GM12878 (cell line): ENCODE measurements at regions not wholly inside any gene's neighbourhood (a gene's known extent, or its start where the extent isn't known, plus 50 kb on each side); places are given as distances from the start of the nearest gene placed in this dataset.

Source experiments
- CTCF ChIP-seq, 3 experiments: IDR thresholded peaks in 2 of 3; conservative IDR thresholded peaks in 1 of 3; 2 replicates each; pipeline ENCODE4 v1.5.1; 2011; ENCODE audit warnings: low read depth in 3 of 3, low read length in 3 of 3, mild to moderate bottlenecking in 3 of 3, control low read depth in 2 of 3, moderate library complexity in 2 of 3, inconsistent platforms in 1 of 3, mixed read lengths in 1 of 3; ENCODE audit not compliant: control insufficient read depth in 2 of 3, insufficient read depth in 1 of 3; ENCODE audit errors: extremely low read depth in 1 of 3
- EP300 ChIP-seq, 2 experiments: fragments of 150-350 bp in 1 of 2; IDR thresholded peaks; 2 replicates each; pipeline ENCODE4 v1.6.1; 2011 to 2012; ENCODE audit warnings: low read depth in 2 of 2, low read length in 2 of 2, borderline replicate concordance in 1 of 2, improper control_type of control experiment in 1 of 2, inconsistent platforms in 1 of 2; ENCODE audit not compliant: control insufficient read depth in 1 of 2
- EZH2 ChIP-seq: IDR thresholded peaks from 2 replicates; pipeline ENCODE4 v1.6.1; 2012; ENCODE audit warnings: low read depth, mild to moderate bottlenecking, control low read depth, inconsistent platforms, low read length, borderline replicate concordance; ENCODE audit not compliant: control insufficient read depth
- MXI1 ChIP-seq: fragments of 150-350 bp; IDR thresholded peaks from 2 replicates; pipeline ENCODE4 v1.6.1; 2011; ENCODE audit warnings: low read depth, mild to moderate bottlenecking, inconsistent platforms, low read length, improper control_type of control experiment
- PAX8 ChIP-seq: fragments of 450-650 bp; IDR thresholded peaks from 2 replicates; pipeline ENCODE4 v1.6.1; 2017; ENCODE audit warnings: mild to moderate bottlenecking, moderate library complexity
- POLR2A ChIP-seq: IDR thresholded peaks from 2 replicates; pipeline ENCODE4 v1.6.1; 2011; ENCODE audit warnings: low read depth, mild to moderate bottlenecking, low read length
- SMARCA5 ChIP-seq: fragments of 450-650 bp; IDR thresholded peaks from 2 replicates; pipeline ENCODE4 v1.6.1; 2017; ENCODE audit warnings: mild to moderate bottlenecking
- SMC3 ChIP-seq: IDR thresholded peaks from 2 replicates; pipeline ENCODE4 v1.6.1; 2011; ENCODE audit warnings: low read length, improper control_type of control experiment, borderline replicate concordance
- STAT1 ChIP-seq: fragments of 450-650 bp; conservative IDR thresholded peaks from 2 replicates; pipeline ENCODE4 v1.6.1; 2014; ENCODE audit warnings: antibody characterized with exemption, mild to moderate bottlenecking
- TF ChIP-seq, protein P1 (sequence below): IDR thresholded peaks from 2 replicates; pipeline ENCODE4 v1.6.1; 2012; ENCODE audit warnings: low read depth, low read length, improper control_type of control experiment
- TF ChIP-seq, protein P2 (sequence below): fragments of 450-650 bp; formaldehyde crosslinking; IDR thresholded peaks from 2 replicates; pipeline ENCODE4 v1.5.0; 2022; ENCODE audit warnings: mild to moderate bottlenecking, missing genetic modification characterization
- TF ChIP-seq, protein P3 (sequence below): fragments of 450-650 bp; IDR thresholded peaks from 2 replicates; pipeline ENCODE4 v1.6.1; 2017; ENCODE audit warnings: mild to moderate bottlenecking, moderate library complexity
- TF ChIP-seq, protein P4 (sequence below): IDR thresholded peaks from 2 replicates; pipeline ENCODE4 v1.6.1; 2012; ENCODE audit warnings: low read length, inconsistent platforms

- TF ChIP-seq POLR2A (no peak), CTCF (IDR thresholded peaks at IDR 0.05 in 2 of 3, conservative IDR thresholded peaks at IDR 0.05 in 1 of 3; ENCODE audit: control insufficient read depth in 2 of 3, extremely low read depth in 1 of 3, insufficient read depth in 1 of 3, low read depth in 3 of 3, low read length in 3 of 3) (no peak), EP300 (IDR thresholded peaks at IDR 0.05; ENCODE audit: borderline replicate concordance in 1 of 2, control insufficient read depth in 1 of 2, low read depth in 2 of 2, low read length in 2 of 2) (no peak), SMC3 (no peak), EZH2 (no peak), SMARCA5 (no peak), STAT1 (no peak), MXI1 (no peak), PAX8 (no peak)
- TF ChIP-seq, protein P1, sequence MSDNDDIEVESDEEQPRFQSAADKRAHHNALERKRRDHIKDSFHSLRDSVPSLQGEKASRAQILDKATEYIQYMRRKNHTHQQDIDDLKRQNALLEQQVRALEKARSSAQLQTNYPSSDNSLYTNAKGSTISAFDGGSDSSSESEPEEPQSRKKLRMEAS: no peak
- TF ChIP-seq, protein P2, sequence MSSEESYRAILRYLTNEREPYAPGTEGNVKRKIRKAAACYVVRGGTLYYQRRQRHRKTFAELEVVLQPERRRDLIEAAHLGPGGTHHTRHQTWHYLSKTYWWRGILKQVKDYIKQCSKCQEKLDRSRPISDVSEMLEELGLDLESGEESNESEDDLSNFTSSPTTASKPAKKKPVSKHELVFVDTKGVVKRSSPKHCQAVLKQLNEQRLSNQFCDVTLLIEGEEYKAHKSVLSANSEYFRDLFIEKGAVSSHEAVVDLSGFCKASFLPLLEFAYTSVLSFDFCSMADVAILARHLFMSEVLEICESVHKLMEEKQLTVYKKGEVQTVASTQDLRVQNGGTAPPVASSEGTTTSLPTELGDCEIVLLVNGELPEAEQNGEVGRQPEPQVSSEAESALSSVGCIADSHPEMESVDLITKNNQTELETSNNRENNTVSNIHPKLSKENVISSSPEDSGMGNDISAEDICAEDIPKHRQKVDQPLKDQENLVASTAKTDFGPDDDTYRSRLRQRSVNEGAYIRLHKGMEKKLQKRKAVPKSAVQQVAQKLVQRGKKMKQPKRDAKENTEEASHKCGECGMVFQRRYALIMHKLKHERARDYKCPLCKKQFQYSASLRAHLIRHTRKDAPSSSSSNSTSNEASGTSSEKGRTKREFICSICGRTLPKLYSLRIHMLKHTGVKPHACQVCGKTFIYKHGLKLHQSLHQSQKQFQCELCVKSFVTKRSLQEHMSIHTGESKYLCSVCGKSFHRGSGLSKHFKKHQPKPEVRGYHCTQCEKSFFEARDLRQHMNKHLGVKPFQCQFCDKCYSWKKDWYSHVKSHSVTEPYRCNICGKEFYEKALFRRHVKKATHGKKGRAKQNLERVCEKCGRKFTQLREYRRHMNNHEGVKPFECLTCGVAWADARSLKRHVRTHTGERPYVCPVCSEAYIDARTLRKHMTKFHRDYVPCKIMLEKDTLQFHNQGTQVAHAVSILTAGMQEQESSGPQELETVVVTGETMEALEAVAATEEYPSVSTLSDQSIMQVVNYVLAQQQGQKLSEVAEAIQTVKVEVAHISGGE: no peak
- TF ChIP-seq, protein P3, sequence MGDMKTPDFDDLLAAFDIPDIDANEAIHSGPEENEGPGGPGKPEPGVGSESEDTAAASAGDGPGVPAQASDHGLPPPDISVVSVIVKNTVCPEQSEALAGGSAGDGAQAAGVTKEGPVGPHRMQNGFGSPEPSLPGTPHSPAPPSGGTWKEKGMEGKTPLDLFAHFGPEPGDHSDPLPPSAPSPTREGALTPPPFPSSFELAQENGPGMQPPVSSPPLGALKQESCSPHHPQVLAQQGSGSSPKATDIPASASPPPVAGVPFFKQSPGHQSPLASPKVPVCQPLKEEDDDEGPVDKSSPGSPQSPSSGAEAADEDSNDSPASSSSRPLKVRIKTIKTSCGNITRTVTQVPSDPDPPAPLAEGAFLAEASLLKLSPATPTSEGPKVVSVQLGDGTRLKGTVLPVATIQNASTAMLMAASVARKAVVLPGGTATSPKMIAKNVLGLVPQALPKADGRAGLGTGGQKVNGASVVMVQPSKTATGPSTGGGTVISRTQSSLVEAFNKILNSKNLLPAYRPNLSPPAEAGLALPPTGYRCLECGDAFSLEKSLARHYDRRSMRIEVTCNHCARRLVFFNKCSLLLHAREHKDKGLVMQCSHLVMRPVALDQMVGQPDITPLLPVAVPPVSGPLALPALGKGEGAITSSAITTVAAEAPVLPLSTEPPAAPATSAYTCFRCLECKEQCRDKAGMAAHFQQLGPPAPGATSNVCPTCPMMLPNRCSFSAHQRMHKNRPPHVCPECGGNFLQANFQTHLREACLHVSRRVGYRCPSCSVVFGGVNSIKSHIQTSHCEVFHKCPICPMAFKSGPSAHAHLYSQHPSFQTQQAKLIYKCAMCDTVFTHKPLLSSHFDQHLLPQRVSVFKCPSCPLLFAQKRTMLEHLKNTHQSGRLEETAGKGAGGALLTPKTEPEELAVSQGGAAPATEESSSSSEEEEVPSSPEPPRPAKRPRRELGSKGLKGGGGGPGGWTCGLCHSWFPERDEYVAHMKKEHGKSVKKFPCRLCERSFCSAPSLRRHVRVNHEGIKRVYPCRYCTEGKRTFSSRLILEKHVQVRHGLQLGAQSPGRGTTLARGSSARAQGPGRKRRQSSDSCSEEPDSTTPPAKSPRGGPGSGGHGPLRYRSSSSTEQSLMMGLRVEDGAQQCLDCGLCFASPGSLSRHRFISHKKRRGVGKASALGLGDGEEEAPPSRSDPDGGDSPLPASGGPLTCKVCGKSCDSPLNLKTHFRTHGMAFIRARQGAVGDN: no peak
- TF ChIP-seq, protein P4, sequence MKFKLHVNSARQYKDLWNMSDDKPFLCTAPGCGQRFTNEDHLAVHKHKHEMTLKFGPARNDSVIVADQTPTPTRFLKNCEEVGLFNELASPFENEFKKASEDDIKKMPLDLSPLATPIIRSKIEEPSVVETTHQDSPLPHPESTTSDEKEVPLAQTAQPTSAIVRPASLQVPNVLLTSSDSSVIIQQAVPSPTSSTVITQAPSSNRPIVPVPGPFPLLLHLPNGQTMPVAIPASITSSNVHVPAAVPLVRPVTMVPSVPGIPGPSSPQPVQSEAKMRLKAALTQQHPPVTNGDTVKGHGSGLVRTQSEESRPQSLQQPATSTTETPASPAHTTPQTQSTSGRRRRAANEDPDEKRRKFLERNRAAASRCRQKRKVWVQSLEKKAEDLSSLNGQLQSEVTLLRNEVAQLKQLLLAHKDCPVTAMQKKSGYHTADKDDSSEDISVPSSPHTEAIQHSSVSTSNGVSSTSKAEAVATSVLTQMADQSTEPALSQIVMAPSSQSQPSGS: no peak
These were observed 300.8 kb downstream of the ZNF674 start for GRCh38 chrX:46244451-46244850.
